Stimulated activated CD4-positive, alpha-beta T cell treated with anti-CD3 and anti-CD28 coated beads, Interleukin-15, amount 100 ng/mL, for 24 hours (primary cell): ENCODE measurements at regions not wholly inside any gene's neighbourhood (a gene's known extent, or its start where the extent isn't known, plus 50 kb on each side); places are given as distances from the start of the nearest gene placed in this dataset.

Source experiments
- DNase-seq: peaks from one replicate; pipeline ENCODE4 v3.0.0-alpha.2; 2020

- DNase-seq = no peak
Measured at GRCh38 chr5:136526021-136526420, 160.7 kb upstream of the TRPC7 start.

- no peak for DNase-seq
Measured at GRCh38 chr5:136525597-136525996, 160.3 kb upstream of the TRPC7 start.

GRCh38 chr5:136522217-136522956 is 157.0 kb upstream of the TRPC7 start:
- no peak for DNase-seq

GRCh38 chr5:136521696-136522095 is 156.4 kb upstream of the TRPC7 start:
- DNase-seq = no peak

- no peak for DNase-seq
Measured at GRCh38 chr5:136518814-136519213, 153.5 kb upstream of the TRPC7 start.

GRCh38 chr5:136518174-136518573 is 152.8 kb upstream of the TRPC7 start:
- no peak for DNase-seq

GRCh38 chr5:136517755-136518154 is 152.4 kb upstream of the TRPC7 start:
- no peak for DNase-seq

- no peak for DNase-seq
Measured at GRCh38 chr5:136516637-136517036, 151.3 kb upstream of the TRPC7 start.

GRCh38 chr5:136513430-136513829 is 148.1 kb upstream of the TRPC7 start:
- DNase-seq = no peak

GRCh38 chr5:136511046-136511445 is 145.7 kb upstream of the TRPC7 start:
- no peak for DNase-seq

- no peak for DNase-seq
Measured at GRCh38 chr5:136510481-136510880, 145.1 kb upstream of the TRPC7 start.

- no peak for DNase-seq
Measured at GRCh38 chr5:136506131-136506530, 140.8 kb upstream of the TRPC7 start.

- no peak for DNase-seq
Measured at GRCh38 chr5:136501133-136501532, 135.8 kb upstream of the TRPC7 start.

- no peak for DNase-seq
Measured at GRCh38 chr5:136492587-136492986, 127.2 kb upstream of the TRPC7 start.

- DNase-seq = no peak
Measured at GRCh38 chr5:136491806-136492205, 126.5 kb upstream of the TRPC7 start.

GRCh38 chr5:136484808-136485325 is 119.5 kb upstream of the TRPC7 start:
- no peak for DNase-seq

GRCh38 chr5:136482206-136482605 is 116.9 kb upstream of the TRPC7 start:
- no peak for DNase-seq

GRCh38 chr5:136474466-136474865 is 109.1 kb upstream of the TRPC7 start:
- DNase-seq = no peak

- DNase-seq = no peak
Measured at GRCh38 chr5:136467632-136468031, 102.3 kb upstream of the TRPC7 start.

- DNase-seq = no peak
Measured at GRCh38 chr5:136466041-136466415, 100.7 kb upstream of the TRPC7 start.

- DNase-seq = no peak
Measured at GRCh38 chr5:136458481-136458880, 93.1 kb upstream of the TRPC7 start.

GRCh38 chr5:136457390-136458013 is 92.2 kb upstream of the TRPC7 start:
- no peak for DNase-seq

GRCh38 chr5:136455409-136455808 is 90.1 kb upstream of the TRPC7 start:
- no peak for DNase-seq

GRCh38 chr5:136453986-136454758 is 88.8 kb upstream of the TRPC7 start:
- no peak for DNase-seq
